Panc1 (cell line): ENCODE measurements at regions not wholly inside any gene's neighbourhood (a gene's known extent, or its start where the extent isn't known, plus 50 kb on each side); places are given as distances from the start of the nearest gene placed in this dataset.

ENCODE experiments used
- CTCF ChIP-seq: fragments of 450-650 bp; IDR thresholded peaks from 2 replicates; pipeline ENCODE4 v1.5.1; 2017; ENCODE audit warnings: mild to moderate bottlenecking
- POLR2AphosphoS5 ChIP-seq: IDR thresholded peaks from 2 replicates; pipeline ENCODE4 v1.6.1; 2012; ENCODE audit warnings: mild to moderate bottlenecking, low read depth, low read length, moderate library complexity
- REST ChIP-seq, 2 experiments: IDR thresholded peaks; 2 replicates each; pipeline ENCODE4 v1.6.1; 2011 to 2012; ENCODE audit warnings: low read depth in 2 of 2, control low read depth in 1 of 2, low read length in 1 of 2, mild to moderate bottlenecking in 1 of 2, moderate library complexity in 1 of 2; ENCODE audit not compliant: insufficient read depth in 1 of 2

GRCh38 chr14:71629250-71629649 lies 303.0 kb upstream of the RGS6 start:
- no peak for TF ChIP-seq CTCF
- no peak for TF ChIP-seq REST (IDR thresholded peaks at IDR 0.05; ENCODE audit: insufficient read depth in 1 of 2, low read depth in 2 of 2, low read length in 1 of 2)
- TF ChIP-seq POLR2AphosphoS5: no peak
